GM18909 (cell line): ENCODE measurements at regions not wholly inside any gene's neighbourhood (a gene's known extent, or its start where the extent isn't known, plus 50 kb on each side); places are given as distances from the start of the nearest gene placed in this dataset.
"Not testable (repeated sequence)": the region's sequence is repeated elsewhere in the genome, so short reads cannot be mapped to it uniquely, and the experiment has no call there.

Source experiments
- ATAC-seq: cut with Tn5 transposase; IDR thresholded peaks from one replicate; pipeline ENCODE4 v1.9.1; 2021; ENCODE audit warnings: mild to moderate bottlenecking; ENCODE audit not compliant: unreplicated experiment, poor library complexity

DNA sequence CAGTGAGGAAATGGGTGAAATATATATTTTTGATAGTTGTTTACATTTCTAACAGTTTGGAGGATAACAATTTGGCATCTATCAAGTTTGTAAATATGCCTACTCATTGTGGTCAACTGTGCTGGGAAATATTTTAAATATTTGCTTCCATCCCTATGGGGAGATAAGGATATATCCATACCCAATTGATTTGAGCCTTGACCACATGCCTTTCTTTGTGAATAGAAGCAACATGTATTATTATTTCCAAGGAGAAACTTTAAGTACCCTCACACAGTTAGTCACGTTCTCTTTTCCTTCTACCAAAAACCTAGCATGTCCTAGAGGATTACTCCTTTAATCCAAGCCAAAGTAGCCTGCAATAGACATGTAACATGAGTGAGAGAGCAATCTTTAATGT is 245.4 kb upstream of the CBLB start:
- ATAC-seq, result no peak

GRCh38 chr3:106114848-106115247 is 246.0 kb upstream of the CBLB start:
- no peak for ATAC-seq

DNA sequence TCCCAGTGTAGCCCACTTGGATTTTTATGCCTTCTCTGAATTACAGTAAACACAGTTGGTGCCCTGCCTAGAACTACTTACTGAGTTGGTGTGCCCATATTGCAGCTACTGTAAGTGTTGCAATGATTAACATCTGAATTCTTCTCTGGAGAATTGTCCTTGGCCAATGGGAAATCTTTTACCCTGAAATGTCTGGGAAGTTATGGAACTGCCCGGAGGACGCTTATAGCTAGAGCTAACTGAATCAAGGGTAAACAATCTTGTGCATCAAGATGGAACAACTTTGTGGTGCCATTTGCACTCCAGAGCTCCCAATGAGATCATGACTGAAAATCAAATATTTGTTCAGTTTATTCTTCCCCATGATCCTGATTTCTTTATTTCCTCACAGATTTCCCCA is 246.7 kb upstream of the CBLB start:
- no peak for ATAC-seq

DNA sequence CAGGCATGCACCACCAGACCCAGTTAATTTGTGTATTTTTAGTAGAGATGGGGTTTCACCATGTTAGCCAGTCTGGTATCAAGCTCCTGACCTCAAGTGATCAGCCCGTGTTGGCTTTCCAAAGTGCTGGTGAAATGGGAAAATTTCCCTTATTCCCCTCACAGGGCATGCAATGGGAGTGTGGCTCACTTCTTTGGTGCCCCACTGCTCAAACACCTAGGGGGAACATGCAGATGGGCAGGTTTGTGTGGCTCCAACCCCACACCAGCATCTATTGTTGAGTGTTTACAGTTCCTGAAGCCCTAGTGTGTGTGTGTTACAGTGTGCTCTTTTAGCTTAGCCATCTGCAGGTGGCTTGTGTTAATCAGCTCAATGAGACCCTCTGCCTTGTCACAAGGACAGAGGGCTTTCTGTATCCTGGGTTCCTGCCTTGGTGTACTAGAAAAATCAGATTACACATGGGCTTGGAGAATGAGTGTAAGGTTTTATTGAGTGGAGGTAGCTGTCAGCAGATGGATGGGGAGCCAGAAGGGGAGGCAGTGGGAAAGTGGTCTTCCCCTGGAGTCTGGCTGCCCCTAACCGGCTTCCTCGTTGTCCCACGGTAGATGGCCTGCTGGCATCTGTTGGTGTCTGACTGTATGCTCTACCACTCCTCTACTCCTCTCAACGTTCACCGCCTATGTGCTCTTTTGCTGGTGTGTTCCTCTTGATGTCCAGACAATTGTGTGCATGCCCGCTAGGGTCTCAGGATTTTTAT is 248.1 kb upstream of the CBLB start:
- no peak for ATAC-seq

DNA sequence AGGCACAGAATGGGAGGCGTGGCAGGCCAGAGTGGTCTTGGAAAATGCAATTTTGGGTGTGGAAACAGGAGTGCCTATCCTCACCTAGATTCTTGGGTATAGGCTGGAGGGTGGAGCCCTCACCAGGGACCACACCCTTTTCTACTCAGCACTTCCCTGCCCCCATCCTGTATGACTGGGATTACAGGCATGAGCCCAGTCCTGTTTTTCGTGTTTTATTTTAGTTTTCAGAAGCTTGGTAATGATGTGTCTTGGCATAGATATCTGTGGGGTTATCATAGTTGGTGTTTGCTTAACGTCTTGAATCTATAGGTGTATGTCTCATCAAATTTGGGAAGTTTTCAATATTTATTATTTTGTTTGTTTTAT is 248.7 kb upstream of the CBLB start:
- no peak for ATAC-seq

DNA sequence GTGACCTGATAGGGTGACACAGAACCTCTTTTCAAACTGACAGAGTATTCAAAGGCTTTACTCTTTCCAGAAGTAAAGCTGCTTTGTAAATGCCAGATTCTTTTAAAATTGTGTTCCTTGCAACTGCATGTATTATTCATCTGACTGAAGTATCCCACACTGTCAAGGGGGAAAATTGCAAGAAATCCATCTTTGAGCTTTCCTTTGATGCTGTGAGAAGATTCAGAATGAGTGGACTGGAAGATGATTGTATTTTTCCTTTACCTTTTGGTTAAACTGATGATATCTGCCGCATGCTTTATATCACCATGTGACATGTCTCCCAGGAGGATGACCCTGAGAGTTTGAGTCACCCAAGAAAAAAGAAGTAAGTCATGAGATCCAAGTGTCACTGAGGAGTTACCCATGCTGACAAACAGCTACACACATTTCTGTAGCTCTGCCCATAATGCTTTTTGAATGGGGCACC is 250.8 kb upstream of the CBLB start:
- ATAC-seq, result no peak

- ATAC-seq, result no peak
Observed at GRCh38 chr3:106120356-106120755, 251.5 kb upstream of the CBLB start.

DNA sequence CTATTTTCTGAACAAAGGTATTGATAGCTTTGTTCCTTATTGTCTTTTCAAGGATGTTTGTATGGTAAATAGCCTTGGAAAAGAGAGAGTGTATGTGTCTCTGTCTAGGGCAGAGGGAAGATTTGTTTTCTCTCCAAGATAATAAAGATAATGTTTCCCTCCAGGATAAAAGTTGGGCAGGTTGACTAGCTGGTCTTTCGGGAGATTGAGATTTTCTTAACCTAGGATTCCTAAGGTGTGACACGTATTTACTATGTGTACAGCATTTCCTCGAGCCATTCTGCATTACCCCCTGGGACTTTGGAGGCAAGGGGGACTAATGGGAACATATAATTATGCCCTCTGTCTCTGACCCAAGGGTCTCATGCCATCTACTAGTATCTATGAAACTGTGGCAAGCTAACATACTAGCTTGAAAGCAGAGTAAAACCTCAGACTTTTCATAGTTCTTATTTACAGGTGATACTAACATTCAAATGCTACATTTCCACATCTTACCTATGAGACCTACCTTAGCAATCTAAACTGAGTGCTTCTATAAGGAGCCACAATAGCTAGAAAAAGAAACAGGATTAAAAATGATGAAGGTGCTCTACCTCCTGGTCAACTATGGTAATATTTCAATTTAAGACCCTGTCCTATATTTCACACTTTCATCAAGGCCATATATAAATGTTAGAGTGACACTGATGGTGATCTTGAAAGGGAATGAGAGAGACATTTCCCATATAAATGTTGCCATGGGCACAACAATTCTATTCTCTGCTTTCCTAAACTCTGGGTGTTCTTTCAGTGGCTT is 252.9 kb upstream of the CBLB start:
- no peak for ATAC-seq

- ATAC-seq, result no peak
Observed at GRCh38 chr3:106124818-106125217, 256.0 kb upstream of the CBLB start.

DNA sequence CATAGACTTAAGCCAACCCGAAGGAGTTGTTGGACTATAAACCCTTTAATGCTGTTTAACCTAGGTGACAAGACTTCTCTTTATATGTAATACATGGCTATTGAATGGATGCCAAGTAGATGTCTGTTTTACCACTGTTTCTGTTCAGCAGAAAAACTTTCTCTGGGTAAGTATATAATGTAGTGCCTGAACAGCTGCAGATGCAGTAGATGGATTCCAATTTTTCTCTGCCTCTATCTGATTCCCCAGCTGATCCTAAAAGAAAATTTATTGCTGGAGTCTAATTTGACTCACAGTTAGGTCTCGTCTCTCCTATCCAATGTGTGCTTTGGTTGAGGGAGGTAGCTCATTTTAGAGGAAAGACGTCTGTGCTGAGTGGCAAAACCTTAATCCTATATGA is 256.5 kb upstream of the CBLB start:
- ATAC-seq, result no peak

GRCh38 chr3:106126067-106126845 is 257.4 kb upstream of the CBLB start:
- ATAC-seq, result no peak

DNA sequence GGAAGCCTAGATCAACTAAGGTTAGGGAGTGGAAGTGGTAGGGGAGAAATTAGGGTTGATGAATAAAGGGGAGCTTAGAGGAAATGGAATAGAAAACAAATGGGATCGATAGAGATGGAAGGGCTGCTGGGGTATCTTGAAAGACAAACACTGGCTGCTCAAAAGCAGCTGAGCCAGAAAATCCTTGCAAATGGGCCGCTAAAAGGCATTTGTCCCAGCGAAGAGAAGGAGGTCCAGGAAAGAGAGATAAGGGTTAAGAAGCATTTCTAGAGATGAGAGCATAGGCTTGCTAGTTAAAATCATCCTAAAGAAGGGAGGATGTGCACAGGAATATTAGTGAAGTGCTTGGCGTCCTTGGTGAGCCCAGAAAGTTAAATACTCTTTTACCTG is 258.0 kb upstream of the CBLB start:
- ATAC-seq, result no peak

DNA sequence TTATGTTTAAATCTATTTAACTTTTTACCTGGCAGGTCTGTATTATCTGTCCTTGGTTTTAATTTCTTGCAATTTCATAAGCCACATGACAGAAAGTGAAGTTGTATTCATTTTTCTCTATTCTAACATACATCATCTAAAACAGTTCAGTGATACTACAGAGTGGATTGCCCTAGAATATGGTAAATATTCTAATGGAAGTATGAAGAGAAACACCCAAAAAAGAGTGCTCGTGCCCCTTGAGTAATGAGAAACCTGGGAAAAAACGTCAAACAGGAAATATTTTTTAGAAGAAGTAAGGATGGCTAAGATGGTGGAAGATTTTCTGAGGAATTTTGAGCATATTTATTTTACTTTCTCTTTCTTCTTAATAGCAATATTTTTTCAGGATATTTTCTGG is 261.1 kb upstream of the CBLB start:
- ATAC-seq, result no peak

DNA sequence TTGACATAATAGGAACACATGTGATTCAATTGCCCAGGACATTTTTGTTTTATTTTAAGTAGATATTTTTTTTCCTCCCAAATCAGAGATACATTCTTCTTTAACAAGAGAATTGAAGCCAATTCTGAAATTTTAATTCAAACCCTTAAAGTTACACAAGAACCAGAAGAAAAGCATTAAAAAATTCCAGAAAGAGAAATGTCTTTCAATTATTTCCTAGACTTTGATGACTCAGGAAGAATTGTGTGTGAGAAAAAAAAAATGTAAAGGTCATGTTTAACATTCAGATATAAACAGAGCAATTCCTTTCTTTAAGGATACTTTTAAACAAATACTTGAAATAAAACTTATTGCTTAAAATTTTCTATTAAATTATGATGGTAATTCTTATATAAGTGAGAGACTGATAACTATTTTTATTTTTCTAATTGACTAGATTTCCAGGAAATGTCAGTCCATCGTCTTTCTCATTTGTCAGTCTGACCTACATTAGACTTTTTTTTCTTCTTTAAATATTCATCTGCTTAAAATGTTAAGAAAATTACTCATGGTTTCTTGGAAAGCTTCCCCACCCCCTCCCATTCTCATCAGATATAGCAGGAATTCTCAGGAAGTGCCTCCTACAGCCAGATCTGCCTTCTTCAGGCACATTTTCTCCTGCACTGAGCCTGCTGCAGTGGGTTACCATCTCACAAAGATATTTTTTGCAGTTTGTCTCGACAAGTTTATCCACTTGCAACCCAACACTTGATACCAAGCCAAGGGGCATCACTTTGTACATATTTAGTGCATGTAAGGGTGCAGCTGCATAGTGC is 261.8 kb upstream of the CBLB start:
- ATAC-seq, result no peak

GRCh38 chr3:106135451-106136160 is 266.8 kb upstream of the CBLB start:
- no peak for ATAC-seq

- no peak for ATAC-seq
Observed at GRCh38 chr3:106139826-106140225, 271.0 kb upstream of the CBLB start.

DNA sequence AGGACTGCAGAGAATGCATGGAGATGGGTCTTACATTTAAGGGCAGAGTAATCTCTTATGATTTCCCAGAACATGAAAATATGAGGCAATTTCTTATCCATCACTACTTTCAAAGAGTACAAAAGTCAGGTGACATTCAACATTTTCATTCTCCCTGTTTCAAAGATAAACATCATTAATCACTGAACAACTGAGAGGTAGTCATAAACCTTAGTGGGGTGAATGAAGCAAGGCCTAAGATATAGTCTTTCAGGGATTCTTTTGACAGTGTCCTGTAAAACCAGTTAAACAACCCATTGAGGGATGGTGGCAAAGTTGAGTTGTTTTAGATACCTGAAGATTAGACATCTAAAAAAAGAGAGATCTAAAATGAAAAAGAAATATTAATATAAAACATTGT is 271.6 kb upstream of the CBLB start:
- no peak for ATAC-seq

DNA sequence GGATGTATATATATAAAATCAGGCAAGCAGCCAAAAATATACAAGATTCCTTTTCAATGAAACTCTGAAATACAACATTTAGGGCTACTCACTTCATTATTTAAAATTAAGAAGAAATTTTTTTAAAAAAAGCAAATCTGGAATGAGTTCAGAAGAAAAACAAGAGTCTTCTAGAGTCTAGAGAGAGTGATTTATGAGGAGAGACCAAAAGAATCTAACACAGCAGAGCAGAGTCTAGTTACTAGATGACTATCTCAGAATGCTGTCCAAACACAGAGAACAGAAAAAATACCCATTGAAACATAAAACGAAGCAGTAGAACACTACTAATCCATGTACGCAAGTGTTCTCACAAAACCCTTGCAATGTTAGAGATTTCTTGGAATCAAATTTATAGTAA is 275.2 kb upstream of the CBLB start:
- ATAC-seq, result no peak

DNA sequence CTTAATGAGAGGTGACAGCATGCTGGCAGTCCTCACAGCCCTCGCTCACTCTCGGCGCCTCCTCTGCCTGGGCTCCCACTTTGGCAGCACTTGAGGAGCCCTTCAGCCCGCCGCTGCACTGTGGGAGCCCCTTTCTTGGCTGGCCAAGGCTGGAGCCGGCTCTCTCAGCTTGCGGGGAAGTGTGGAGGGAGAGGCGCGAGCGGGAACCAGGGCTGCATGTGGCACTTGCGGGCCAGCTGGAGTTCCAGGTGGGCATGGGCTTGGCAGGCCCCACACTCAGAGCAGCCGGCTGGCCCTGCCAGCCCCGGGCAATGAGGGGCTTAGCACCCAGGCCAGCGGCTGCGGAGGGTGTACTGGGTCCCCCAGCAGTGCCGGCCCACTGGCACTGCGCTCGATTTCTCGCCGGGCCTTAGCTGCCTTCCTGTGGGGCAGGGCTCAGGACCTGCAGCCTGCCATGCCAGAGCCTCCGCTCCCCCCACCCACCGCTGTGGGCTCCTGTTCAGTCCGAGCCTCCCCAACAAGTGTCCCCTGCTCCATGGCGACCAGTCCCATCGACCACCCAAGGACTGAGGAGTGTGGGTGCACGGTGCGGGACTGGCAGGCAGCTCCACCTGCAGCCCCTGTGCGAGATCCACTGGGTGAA is 279.7 kb upstream of the CBLB start:
- not testable (repeated sequence) for ATAC-seq
